CD4-positive, alpha-beta T cell treated with Interleukin-4 for 4 hours (primary cell): ENCODE measurements at regions not wholly inside any gene's neighbourhood (a gene's known extent, or its start where the extent isn't known, plus 50 kb on each side); places are given as distances from the start of the nearest gene placed in this dataset.
A peak's percentile ranks its signal among the peaks of the same experiment; 100 is the strongest.
"Not testable (repeated sequence)": the region's sequence is repeated elsewhere in the genome, so short reads cannot be mapped to it uniquely, and the experiment has no call there.

Source experiments
- DNase-seq: peaks from one replicate; pipeline ENCODE4 v3.0.0-alpha.2; 2020

DNA sequence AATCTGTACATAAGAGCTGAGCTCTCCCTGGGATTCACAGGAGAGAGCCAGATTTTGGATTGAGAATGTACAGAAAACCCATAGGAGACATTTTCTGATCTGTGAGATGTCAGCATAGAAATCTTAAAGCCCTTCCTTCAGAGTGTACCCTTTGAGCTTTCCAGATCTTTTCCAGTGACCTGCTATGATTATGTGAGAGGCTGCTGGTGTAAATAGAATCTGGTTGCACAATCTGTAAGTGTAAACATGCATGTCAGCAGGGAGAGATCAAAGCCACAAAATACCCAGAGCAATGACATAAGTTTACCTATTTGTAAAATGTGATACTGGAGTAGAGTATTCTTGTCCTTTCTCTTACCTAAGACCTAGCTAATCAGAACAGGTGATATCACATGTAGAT is 471.9 kb downstream of the FOXD4L5 start:
- not testable (repeated sequence) for DNase-seq

GRCh38 chr9:64778667-64779066 is 506.3 kb downstream of the FOXD4L5 start:
- not testable (repeated sequence) for DNase-seq

GRCh38 chr9:64776269-64776668 is 508.7 kb downstream of the FOXD4L5 start:
- DNase-seq, result not testable (repeated sequence)

GRCh38 chr9:64774813-64775793 is 509.9 kb downstream of the FOXD4L5 start:
- not testable (repeated sequence) for DNase-seq

- peak; percentile 5 for DNase-seq
Measured at GRCh38 chr9:64774004-64774812, 510.8 kb downstream of the FOXD4L5 start.

DNA sequence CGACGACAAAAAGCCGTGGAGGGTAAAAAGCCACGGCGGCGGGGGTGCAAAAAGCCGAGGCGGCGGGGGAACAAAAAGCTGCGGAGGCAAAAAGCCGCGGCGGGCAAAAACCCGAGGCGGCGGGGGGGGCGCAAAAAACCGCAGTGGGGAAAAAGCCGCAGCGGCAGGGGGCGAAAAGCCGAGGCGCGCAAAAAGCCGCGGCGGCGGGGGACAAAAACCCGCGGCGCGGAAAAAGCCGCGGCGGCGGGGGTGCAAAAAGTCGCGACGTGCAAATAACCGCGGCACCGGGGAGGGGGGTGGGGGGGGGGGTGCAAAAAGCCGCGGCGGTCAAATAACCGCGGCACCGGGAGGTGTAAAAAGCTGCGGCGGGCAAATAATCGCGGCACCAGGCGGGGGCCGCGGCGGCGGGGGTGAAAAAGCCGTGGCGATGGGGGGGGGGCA is 511.5 kb downstream of the FOXD4L5 start:
- DNase-seq, result peak; percentile 9

- DNase-seq, result not testable (repeated sequence)
Measured at GRCh38 chr9:64772751-64773331, 512.2 kb downstream of the FOXD4L5 start.

GRCh38 chr9:64772123-64772736 is 512.8 kb downstream of the FOXD4L5 start:
- DNase-seq, result peak; percentile 40
